Left renal cortex interstitium (tissue), 4 donors: ENCODE measurements at regions not wholly inside any gene's neighbourhood (a gene's known extent, or its start where the extent isn't known, plus 50 kb on each side); places are given as distances from the start of the nearest gene placed in this dataset.

ENCODE experiments used
- DNase-seq, 4 donors: peaks; one replicate each; pipeline ENCODE4 v3.0.0-alpha.2; 2013; ENCODE audit warnings: low read depth in 4 of 4, low spot score in 2 of 4, missing footprints in 1 of 4

GRCh38 chr20:48287552-48288170 lies 502.4 kb upstream of the SULF2 start:
- no peak for DNase-seq

GRCh38 chr20:48287021-48287494 lies 501.8 kb upstream of the SULF2 start:
- no peak for DNase-seq

GRCh38 chr20:48286601-48287000 lies 501.3 kb upstream of the SULF2 start:
- DNase-seq = no peak

- no peak for DNase-seq
Measured at GRCh38 chr20:48285656-48286055, 500.4 kb upstream of the SULF2 start.

- DNase-seq = no peak
Measured at GRCh38 chr20:48284837-48285236, 499.6 kb upstream of the SULF2 start.

GRCh38 chr20:48284315-48284714 lies 499.0 kb upstream of the SULF2 start:
- no peak for DNase-seq

GRCh38 chr20:48283470-48284110 lies 498.3 kb upstream of the SULF2 start:
- no peak for DNase-seq

- no peak for DNase-seq
Measured at GRCh38 chr20:48282591-48283228, 497.4 kb upstream of the SULF2 start.

GRCh38 chr20:48281501-48281900 lies 496.2 kb upstream of the SULF2 start:
- DNase-seq = no peak

GRCh38 chr20:48278961-48279481 lies 493.7 kb upstream of the SULF2 start:
- no peak for DNase-seq

GRCh38 chr20:48277266-48277665 lies 492.0 kb upstream of the SULF2 start:
- no peak for DNase-seq

- DNase-seq = no peak
Measured at GRCh38 chr20:48276021-48276342, 490.7 kb upstream of the SULF2 start.

- no peak for DNase-seq
Measured at GRCh38 chr20:48275286-48276020, 490.2 kb upstream of the SULF2 start.

- no peak for DNase-seq
Measured at GRCh38 chr20:48273843-48274242, 488.6 kb upstream of the SULF2 start.

- DNase-seq = no peak
Measured at GRCh38 chr20:48270885-48271284, 485.6 kb upstream of the SULF2 start.

GRCh38 chr20:48267860-48268633 lies 482.8 kb upstream of the SULF2 start:
- no peak for DNase-seq

- no peak for DNase-seq
Measured at GRCh38 chr20:48266571-48266970, 481.3 kb upstream of the SULF2 start.

GRCh38 chr20:48265791-48266190 lies 480.5 kb upstream of the SULF2 start:
- no peak for DNase-seq

- DNase-seq = no peak
Measured at GRCh38 chr20:48262955-48263354, 477.7 kb upstream of the SULF2 start.

- no peak for DNase-seq
Measured at GRCh38 chr20:48262466-48262865, 477.2 kb upstream of the SULF2 start.
